GM12874 (cell line): ENCODE measurements at regions not wholly inside any gene's neighbourhood (a gene's known extent, or its start where the extent isn't known, plus 50 kb on each side); places are given as distances from the start of the nearest gene placed in this dataset.

ENCODE experiments used
- TF ChIP-seq, protein P1 (sequence below): IDR thresholded peaks from 2 replicates; pipeline ENCODE4 v1.5.1; 2011; ENCODE audit warnings: low read depth, mild to moderate bottlenecking, control low read depth, low read length, moderate library complexity; ENCODE audit not compliant: insufficient read depth

DNA sequence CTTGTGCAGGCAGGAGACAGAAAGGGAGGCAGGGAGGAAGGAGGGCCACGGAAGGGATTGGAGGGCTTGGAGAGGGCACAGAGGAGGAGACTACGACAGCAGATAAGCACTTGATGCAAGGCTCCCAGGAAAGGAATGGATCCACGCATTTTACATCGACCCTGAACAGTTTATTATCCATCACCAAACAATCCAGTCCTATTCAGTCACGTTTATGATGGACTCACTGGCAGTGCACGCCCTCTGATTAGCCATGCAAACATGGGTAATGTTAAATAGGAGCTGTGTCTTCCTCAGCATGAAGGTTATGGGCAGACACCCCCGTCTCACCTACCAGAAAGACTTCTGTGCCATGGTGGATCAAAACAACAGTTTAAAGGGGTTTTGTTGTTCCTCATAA is 80.2 kb upstream of the SNRK start:
- TF ChIP-seq, protein P1, sequence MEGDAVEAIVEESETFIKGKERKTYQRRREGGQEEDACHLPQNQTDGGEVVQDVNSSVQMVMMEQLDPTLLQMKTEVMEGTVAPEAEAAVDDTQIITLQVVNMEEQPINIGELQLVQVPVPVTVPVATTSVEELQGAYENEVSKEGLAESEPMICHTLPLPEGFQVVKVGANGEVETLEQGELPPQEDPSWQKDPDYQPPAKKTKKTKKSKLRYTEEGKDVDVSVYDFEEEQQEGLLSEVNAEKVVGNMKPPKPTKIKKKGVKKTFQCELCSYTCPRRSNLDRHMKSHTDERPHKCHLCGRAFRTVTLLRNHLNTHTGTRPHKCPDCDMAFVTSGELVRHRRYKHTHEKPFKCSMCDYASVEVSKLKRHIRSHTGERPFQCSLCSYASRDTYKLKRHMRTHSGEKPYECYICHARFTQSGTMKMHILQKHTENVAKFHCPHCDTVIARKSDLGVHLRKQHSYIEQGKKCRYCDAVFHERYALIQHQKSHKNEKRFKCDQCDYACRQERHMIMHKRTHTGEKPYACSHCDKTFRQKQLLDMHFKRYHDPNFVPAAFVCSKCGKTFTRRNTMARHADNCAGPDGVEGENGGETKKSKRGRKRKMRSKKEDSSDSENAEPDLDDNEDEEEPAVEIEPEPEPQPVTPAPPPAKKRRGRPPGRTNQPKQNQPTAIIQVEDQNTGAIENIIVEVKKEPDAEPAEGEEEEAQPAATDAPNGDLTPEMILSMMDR: no peak

DNA sequence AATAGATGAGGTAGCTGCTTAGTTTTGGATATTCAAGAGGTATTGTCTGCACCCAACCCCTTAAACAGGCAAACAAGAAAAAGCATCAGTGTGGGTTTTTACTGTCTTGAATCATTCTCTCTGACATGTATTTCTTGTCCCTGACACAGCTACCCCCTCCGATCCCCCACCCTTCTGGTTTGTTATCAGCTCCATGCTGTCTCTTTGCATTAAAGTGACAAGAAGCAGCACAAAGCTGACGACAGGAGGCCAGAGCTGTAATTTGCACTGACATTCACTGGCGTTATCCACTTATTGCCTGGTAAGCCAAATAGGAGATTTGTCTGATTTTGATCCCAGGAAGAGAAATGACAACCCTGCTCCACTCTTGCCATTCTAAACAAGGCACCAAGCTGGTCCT is 83.3 kb upstream of the SNRK start:
- TF ChIP-seq, protein P1: no peak

DNA sequence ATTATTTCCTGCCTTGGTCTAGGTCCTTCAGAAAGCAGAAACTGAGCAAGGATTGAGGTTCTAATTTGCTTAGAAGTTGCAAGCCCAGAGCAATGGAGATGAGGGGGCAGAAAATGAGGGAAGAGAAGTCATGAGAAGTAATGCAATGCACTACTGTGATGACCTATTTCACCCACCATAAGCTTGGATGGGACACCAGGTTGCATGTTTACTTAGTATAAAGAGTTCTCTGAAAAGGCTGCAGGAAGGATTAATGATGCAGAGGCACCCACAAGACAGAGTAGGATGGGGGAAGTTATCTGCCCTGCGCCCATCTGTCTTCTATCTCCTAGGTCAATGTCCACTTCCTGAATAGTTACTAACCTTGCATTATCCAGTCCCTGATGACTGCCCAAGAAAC is 84.8 kb upstream of the SNRK start:
- TF ChIP-seq, protein P1: no peak

DNA sequence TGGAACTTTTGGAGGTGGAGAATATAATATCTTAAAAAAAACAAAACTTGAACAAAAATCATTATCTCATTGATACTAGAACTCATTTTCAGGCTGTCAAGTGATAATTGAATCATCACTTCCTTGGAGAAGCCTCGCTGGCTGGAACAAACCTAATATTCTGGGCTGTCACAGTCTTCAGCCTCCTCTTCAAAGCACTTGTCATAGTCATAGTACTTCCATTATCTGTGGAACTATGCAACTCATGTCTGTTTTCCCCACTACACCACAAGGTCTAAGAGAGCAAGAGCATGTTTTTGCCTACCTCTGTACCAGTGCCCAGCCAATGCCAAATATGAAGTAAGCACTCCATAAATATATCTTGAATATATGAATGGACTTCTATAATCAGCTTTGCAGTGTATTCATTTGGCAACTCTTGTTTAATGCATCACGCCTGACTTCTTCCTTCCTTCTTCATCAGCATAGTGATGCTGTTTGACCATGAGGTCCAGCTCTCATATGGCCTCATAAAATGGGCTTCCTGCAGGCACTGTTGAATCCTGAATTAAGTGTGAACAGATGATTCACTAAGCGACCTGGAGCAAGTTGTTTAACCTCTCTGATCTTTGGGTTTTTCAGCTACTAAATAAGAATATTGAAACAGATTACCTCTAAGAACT is 86.6 kb upstream of the SNRK start:
- TF ChIP-seq, protein P1: no peak

DNA sequence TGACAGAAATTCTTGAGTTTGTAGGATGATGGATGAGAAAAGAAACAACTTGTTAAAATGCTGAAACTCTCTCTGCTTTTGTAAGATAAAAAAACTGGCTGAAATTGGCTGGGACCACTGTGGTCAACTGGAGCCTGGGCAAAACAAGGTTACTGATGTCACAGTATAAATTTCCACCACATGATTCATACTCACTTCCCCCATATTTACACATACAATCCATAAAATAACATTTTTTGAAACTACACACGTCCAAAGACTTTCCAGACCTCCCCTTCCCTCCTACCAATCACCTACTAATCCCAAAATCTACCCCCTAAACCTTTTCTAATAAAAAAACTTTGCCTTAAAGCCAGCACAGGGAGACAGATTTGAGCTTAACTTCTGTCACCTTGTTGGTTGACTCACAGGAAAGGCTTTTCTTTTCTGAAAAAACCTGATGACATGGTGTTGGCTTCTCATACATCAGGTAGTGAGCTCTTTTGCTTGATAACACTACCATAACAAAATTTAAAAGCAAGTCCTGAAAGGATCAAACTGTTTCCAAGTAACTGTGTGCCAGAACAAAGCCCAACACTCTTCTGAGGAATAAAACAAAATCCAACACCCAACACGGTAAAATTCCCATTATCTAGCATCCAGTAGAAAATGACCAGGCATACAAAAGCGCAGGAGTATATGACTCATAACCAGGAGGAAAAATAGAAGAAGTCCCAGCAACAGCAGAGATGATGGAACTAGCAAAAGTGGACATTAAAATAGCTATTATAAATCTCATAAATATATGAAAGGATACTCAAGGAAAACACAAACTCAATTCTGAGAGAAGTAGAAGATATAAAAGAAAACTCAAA is 87.3 kb upstream of the SNRK start:
- TF ChIP-seq, protein P1: no peak

DNA sequence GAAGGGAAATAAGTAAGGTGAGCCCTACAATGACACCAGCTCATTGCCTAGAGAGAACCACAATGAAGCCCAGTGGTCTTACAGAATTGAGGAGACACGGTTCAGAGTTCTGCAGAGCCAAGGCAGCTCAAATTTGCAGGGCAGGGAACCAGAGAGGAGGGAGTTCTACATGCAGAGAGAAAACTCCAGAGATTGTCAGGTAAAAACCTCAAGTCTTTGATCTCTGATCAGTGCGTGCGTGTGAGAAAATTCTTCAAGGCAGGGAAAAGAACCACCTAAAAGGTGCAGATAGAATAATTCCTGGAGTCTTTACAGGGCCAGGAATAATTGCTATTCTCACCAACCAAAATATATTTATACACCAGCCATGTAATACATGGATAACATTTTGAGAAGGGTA is 88.0 kb upstream of the SNRK start:
- TF ChIP-seq, protein P1: no peak

DNA sequence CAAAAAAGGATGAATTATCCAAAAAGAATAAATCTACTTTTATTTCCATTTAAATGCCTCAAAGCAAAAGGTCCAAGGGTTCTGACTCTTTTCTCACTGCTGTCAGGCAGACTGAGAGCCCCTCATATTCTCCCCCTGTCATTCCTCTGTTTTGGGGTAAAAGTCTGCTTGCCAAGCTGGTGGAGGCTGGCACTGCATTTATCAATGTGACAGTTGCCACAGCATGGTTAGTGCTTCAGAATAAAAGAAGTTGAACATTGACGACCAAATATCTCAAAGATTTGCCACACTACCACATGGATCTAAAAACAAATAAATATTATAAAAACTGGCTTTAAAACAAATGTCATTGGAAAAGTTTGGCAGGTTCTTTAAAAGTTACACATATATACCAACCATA is 89.2 kb upstream of the SNRK start:
- TF ChIP-seq, protein P1: no peak
